ENCODE measurements at regions not wholly inside any gene's neighbourhood (a gene's known extent, or its start where the extent isn't known, plus 50 kb on each side); places are given as distances from the start of the nearest gene placed in this dataset.

DNA sequence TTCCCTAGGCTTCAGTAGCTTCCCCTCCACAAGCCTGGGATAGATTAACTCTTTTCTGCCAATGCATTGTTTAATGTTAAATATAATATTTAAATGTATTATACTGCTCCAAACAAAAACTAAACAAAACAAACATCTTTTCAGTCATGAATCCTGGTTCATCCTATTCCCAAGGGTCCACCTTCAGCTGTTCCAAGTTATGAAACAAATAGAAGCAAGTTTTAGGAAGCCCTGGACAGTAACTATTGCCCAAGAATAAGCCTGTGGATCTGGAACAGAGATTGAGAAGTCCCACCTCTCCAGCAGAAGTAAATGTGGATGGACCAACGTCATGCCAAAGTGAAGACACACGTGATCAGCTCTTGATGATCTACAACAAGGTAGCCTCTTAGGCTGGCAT is 408.1 kb downstream of the SETD4 start:
- in situ Hi-C loops (cut with HindIII; ENCODE audit: low sequenced_read_pairs), result no loop called here
- no peak overlapping the region for H3K4me3 ChIP-seq (ENCODE audit: low read depth, low read length)
- TF ChIP-seq, protein P1, sequence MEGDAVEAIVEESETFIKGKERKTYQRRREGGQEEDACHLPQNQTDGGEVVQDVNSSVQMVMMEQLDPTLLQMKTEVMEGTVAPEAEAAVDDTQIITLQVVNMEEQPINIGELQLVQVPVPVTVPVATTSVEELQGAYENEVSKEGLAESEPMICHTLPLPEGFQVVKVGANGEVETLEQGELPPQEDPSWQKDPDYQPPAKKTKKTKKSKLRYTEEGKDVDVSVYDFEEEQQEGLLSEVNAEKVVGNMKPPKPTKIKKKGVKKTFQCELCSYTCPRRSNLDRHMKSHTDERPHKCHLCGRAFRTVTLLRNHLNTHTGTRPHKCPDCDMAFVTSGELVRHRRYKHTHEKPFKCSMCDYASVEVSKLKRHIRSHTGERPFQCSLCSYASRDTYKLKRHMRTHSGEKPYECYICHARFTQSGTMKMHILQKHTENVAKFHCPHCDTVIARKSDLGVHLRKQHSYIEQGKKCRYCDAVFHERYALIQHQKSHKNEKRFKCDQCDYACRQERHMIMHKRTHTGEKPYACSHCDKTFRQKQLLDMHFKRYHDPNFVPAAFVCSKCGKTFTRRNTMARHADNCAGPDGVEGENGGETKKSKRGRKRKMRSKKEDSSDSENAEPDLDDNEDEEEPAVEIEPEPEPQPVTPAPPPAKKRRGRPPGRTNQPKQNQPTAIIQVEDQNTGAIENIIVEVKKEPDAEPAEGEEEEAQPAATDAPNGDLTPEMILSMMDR (IDR thresholded peaks at IDR 0.05; ENCODE audit: low read depth, low read length), result no peak
- DNase-seq (ENCODE audit: low read depth, low spot score), result no peak

DNA sequence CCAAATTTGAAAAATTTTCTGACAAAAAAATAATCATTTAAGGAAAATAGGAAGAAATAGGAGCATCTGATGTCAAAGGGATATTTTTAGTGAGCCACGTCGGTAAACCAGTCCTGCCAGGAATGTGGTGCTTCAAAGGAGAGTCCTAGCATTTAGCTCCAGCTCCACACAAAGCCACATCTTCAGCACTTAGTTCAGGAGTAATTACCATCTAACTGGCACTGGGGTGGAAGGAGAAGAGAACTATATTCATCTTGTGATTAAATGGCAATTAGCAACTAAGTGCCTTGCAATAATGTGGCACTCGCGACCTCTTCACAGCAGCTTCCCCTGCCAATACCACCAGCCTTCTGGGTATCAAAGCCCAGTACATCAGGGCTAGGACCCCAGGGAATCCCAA is 409.1 kb downstream of the SETD4 start:
- TF ChIP-seq, protein P1 (IDR thresholded peaks at IDR 0.05; ENCODE audit: low read depth, low read length), result no peak
- in situ Hi-C loops (cut with HindIII; ENCODE audit: low sequenced_read_pairs), result no loop called here
- no peak for DNase-seq (ENCODE audit: low read depth, low spot score)
- no peak overlapping the region for H3K4me3 ChIP-seq (ENCODE audit: low read depth, low read length)

GRCh38 chr21:35649186-35649585 is 411.1 kb downstream of the SETD4 start:
- H3K4me3 ChIP-seq (ENCODE audit: low read depth, low read length), result no peak overlapping the region
- in situ Hi-C loops (cut with HindIII; ENCODE audit: low sequenced_read_pairs), result no loop called here
- TF ChIP-seq, protein P1 (IDR thresholded peaks at IDR 0.05; ENCODE audit: low read depth, low read length), result no peak
- peak; percentile 59 for DNase-seq (ENCODE audit: low read depth, low spot score)

- in situ Hi-C loops (cut with HindIII; ENCODE audit: low sequenced_read_pairs), result no loop called here
- H3K4me3 ChIP-seq (ENCODE audit: low read depth, low read length), result no peak overlapping the region
- DNase-seq (ENCODE audit: low read depth, low spot score), result no peak
- TF ChIP-seq, protein P1 (IDR thresholded peaks at IDR 0.05; ENCODE audit: low read depth, low read length), result no peak
These were observed 411.8 kb downstream of the SETD4 start for GRCh38 chr21:35648512-35648911.

- DNase-seq (ENCODE audit: low read depth, low spot score), result peak; percentile 18
- in situ Hi-C loops (cut with HindIII; ENCODE audit: low sequenced_read_pairs), result no loop called here
- H3K4me3 ChIP-seq (ENCODE audit: low read depth, low read length), result no peak overlapping the region
- TF ChIP-seq, protein P1 (IDR thresholded peaks at IDR 0.05; ENCODE audit: low read depth, low read length), result no peak
These were observed 413.7 kb downstream of the SETD4 start for GRCh38 chr21:35646606-35647005.

- no peak overlapping the region for H3K4me3 ChIP-seq (ENCODE audit: low read depth, low read length)
- TF ChIP-seq, protein P1 (IDR thresholded peaks at IDR 0.05; ENCODE audit: low read depth, low read length), result no peak
- in situ Hi-C loops (cut with HindIII; ENCODE audit: low sequenced_read_pairs), result no loop called here
- no peak for DNase-seq (ENCODE audit: low read depth, low spot score)
These were observed 414.3 kb downstream of the SETD4 start for GRCh38 chr21:35645991-35646390.

DNA sequence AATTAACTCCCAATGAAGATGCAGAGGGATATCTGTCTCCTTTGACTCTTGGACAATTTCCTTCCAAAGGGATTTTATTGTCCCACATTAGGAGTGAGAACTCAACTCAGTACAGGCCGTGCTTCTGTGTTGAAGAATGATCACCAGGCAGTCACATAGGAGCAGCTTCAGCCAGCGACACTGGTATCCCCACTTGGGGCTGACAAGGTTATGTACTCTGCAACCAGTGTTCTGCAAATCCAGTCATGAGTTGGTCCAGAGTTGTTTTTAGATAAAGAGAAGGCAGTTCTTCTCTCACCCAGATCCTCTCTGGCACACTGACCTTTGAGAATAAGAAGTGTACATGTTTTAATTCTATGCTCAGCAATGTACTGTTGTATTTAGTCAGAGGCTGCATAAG is 415.8 kb downstream of the SETD4 start:
- no peak overlapping the region for H3K4me3 ChIP-seq (ENCODE audit: low read depth, low read length)
- in situ Hi-C loops (cut with HindIII; ENCODE audit: low sequenced_read_pairs), result no loop called here
- DNase-seq (ENCODE audit: low read depth, low spot score), result no peak
- TF ChIP-seq, protein P1 (IDR thresholded peaks at IDR 0.05; ENCODE audit: low read depth, low read length), result no peak
